Glomerular endothelial cell (primary cell): ENCODE measurements at regions not wholly inside any gene's neighbourhood (a gene's known extent, or its start where the extent isn't known, plus 50 kb on each side); places are given as distances from the start of the nearest gene placed in this dataset.
A peak's percentile ranks its signal among the peaks of the same experiment; 100 is the strongest.

Experiments used
- DNase-seq: peaks from one replicate; pipeline ENCODE4 v3.0.0-alpha.2; 2011; ENCODE audit warnings: low read depth, low spot score; ENCODE audit errors: extremely low read depth

DNA sequence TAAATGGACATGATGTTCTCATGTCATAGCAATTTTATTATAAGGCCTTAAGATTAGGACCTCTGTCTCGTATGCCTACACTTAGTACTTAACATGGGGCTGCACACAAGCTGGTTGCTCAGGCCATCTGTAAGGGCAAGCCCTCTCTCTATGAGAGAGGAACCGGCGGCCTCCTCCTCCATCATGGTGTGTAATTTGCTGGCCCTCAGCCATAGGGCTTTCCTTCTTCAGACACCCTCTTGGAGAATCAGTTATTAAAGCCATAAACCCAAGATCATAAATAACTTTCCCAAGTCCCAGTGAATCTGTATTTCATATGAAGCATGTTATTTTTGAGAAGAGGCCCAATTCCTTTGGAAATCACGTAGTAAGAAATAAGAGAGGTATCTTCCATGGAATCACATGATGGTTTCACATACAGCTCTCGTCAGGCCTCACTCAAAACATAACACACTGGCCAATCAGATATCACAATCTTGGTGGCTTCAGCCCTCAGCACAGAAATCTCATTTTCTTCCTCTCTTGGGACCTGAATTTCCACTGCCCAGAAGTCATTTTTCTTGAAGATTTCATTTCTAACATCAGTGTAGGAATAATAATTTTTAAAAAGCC is 92.6 kb downstream of the RDH14 start:
- DNase-seq, result no peak

GRCh38 chr2:18465979-18466378 is 94.5 kb downstream of the RDH14 start:
- no peak for DNase-seq

GRCh38 chr2:18464913-18465312 is 95.5 kb downstream of the RDH14 start:
- DNase-seq, result no peak

GRCh38 chr2:18456026-18456425 is 104.4 kb downstream of the RDH14 start:
- no peak for DNase-seq

GRCh38 chr2:18455236-18455862 is 105.1 kb downstream of the RDH14 start:
- DNase-seq, result no peak

GRCh38 chr2:18454692-18455235 is 105.7 kb downstream of the RDH14 start:
- DNase-seq, result no peak

- DNase-seq, result no peak
Observed at GRCh38 chr2:18446715-18447114, 113.7 kb downstream of the RDH14 start.

- no peak for DNase-seq
Observed at GRCh38 chr2:18445433-18446320, 114.8 kb downstream of the RDH14 start.

- no peak for DNase-seq
Observed at GRCh38 chr2:18444806-18445205, 115.6 kb downstream of the RDH14 start.

DNA sequence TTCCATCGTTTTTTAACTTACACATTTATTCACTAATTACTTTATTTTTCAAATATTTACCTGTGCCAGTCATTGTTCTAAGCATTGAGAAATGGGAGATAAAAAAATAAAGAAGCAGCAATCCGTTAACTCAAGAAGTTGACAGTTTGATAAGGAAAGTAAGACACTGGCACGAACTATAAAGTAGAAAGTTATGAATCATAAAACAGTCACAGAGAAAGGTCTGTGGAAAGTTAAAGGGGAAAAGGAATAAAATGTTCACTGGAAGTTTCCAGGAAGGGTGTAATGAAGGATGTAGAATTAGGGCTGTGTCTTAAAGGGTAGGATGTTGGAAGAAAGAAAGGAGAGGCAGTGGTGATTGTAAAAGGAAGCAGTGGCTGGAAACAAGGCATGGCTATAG is 118.9 kb downstream of the RDH14 start:
- no peak for DNase-seq

GRCh38 chr2:18440777-18441176 is 119.7 kb downstream of the RDH14 start:
- no peak for DNase-seq

DNA sequence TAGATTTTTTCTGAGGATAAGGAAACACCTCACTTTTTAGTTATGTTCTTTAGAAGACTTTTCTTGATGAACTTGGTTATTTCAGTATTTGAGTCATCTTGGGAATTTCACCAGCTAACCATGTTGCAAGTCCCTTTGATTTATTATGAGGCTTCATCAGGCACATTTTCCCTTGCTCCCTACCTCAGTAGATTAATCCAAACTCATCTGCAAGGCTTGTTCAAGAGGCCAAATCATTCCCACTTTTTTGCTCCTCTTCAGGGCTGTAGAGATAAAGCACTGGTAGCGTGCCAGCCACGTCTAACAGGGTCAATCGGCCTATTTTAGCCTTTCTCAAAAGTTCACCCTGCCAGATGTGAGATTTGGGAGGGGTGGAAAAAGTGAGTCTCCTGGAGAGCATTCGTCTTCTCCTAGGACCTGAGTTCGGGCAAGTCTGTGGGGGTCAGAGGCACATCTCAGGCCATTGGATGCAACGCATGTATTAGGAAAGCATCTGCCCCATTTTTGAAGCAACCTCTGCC is 120.3 kb downstream of the RDH14 start:
- no peak for DNase-seq

DNA sequence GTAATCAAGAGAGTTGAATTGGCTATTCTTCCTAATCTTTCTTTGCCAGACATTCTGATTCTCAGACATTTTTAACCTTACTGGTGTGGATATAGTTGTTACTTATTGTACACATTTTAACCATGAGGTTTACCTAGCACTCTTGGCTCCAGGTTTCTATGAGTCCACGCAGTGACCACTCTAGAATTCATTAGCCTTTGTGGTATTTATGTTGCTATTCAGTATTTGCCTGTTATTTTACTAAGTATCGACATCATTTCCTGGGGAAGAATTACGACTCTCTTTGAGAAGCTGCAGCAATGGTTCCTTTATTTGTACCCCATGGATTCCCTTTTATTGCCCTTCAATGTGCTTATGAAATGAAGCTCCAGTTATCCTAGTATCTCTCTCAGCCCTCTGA is 120.7 kb downstream of the RDH14 start:
- DNase-seq, result no peak

GRCh38 chr2:18437909-18438308 is 122.5 kb downstream of the RDH14 start:
- DNase-seq, result no peak

- DNase-seq, result no peak
Observed at GRCh38 chr2:18436503-18437005, 123.9 kb downstream of the RDH14 start.

DNA sequence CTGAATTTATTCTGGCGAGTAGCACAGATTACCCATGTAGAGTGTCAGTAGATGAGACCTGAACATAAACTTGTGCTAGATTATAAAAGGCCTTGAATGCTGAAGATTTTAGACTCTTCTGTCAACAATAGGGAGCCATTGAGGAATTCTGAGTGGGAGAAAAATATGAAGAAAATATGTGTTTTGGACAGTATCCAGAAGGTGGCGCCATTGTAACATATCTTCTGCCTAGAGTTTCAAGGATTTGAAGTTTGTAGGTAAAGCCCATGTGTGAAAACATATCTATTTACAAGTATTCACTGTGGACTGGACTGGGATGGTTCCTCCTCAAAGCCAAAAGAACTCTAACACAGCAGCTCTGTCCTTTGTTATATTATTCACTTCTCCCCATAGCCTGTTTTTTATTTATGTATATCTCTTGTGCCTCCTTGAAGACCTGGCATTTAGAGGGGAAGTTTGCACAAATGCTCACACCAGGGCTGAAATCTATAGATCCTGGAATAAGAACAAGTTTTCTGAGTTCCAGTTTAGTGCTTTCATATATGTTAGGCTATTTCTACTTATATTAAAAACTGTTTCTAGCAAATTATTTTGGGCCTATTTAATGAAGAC is 124.9 kb downstream of the RDH14 start:
- peak; percentile 60 for DNase-seq

GRCh38 chr2:18433872-18434271 is 126.6 kb downstream of the RDH14 start:
- DNase-seq, result no peak

DNA sequence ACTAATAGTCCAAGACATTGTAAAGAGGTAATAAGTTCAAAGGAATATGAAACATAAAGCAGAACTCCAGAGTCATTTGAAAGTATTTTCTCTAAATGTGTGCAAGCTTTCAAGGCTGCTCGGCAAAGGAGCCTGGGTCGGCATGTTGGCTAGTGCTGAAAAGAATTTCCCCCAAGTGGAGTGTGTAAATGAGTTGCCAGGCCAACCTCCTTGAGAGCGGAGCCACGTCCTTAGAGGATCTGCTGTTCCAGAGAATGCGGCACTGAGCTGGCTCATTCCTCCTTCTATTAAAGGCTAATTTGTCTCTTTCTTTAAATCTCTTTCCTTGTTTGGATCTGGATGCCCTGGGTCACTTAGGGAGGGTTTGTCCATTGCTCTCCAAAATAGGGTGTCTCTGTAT is 127.5 kb downstream of the RDH14 start:
- no peak for DNase-seq

- no peak for DNase-seq
Observed at GRCh38 chr2:18430996-18431748, 129.3 kb downstream of the RDH14 start.

DNA sequence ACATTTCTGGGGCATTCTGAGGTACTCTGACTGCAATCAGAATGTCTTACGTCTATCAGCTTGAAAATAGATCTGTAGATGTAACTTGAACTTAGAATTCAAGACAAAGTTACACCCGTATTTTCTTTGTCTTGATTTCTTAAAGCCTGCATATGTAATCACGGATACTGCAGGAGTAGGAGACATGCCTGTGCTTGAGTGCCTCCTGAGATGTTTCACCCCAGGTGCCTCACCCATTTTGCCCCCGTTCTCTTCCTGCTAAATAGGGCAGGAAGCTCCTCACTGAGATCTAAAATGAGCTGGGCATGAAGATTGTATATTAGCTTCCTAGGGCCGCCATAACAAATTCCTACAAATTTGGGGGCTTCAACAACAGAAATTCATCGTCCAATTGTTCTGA is 131.9 kb downstream of the RDH14 start:
- no peak for DNase-seq
